ENCODE measurements at regions not wholly inside any gene's neighbourhood (a gene's known extent, or its start where the extent isn't known, plus 50 kb on each side); places are given as distances from the start of the nearest gene placed in this dataset.
"Not testable (repeated sequence)": the region's sequence is repeated elsewhere in the genome, so short reads cannot be mapped to it uniquely, and the experiment has no call there.

GRCh38 chr18:30787410-30787809, 255.1 kb downstream of the DSC3 start:
- CTCF ChIA-PET = no interaction called here
- H3K36me3 Mint-ChIP-seq (ENCODE audit: low read depth) = no peaks in the 10 kb centered on the region
- no peak overlapping the region for H3K27ac Mint-ChIP-seq
- TF ChIP-seq CTCF (IDR thresholded peaks at IDR 0.05) = no peak
- H3K27me3 Mint-ChIP-seq = no peaks in the 10 kb centered on the region
- POLR2A ChIA-PET = no interaction called here
- ATAC-seq (ENCODE audit: low read depth) (no peak), DNase-seq (no peak)
- intact Hi-C loops (cut with micrococcal nuclease) = no loop called here
- H3K9me3 Mint-ChIP-seq = peaks cover 7% of the 10 kb centered on the region
- H3K4me3 Mint-ChIP-seq = no peak overlapping the region
- no peaks in the 10 kb centered on the region for H3K4me1 Mint-ChIP-seq

GRCh38 chr18:30781601-30782000, 260.9 kb downstream of the DSC3 start:
- intact Hi-C loops (cut with micrococcal nuclease) = no loop called here
- ATAC-seq (ENCODE audit: low read depth) (no peak), DNase-seq (no peak)
- CTCF ChIA-PET = no interaction called here
- H3K27ac Mint-ChIP-seq = no peak overlapping the region
- H3K36me3 Mint-ChIP-seq (ENCODE audit: low read depth) = no peaks in the 10 kb centered on the region
- POLR2A ChIA-PET = no interaction called here
- H3K9me3 Mint-ChIP-seq = peaks cover 11% of the 10 kb centered on the region
- no peak for TF ChIP-seq CTCF (IDR thresholded peaks at IDR 0.05)
- H3K4me3 Mint-ChIP-seq = no peak overlapping the region
- no peaks in the 10 kb centered on the region for H3K4me1 Mint-ChIP-seq
- H3K27me3 Mint-ChIP-seq = no peaks in the 10 kb centered on the region

GRCh38 chr18:30775629-30776028, 266.9 kb downstream of the DSC3 start:
- CTCF ChIA-PET = no interaction called here
- H3K4me1 Mint-ChIP-seq = no peaks in the 10 kb centered on the region
- intact Hi-C loops (cut with micrococcal nuclease) = no loop called here
- DNase-seq (no peak), ATAC-seq (ENCODE audit: low read depth) (no peak)
- H3K27me3 Mint-ChIP-seq = no peaks in the 10 kb centered on the region
- POLR2A ChIA-PET = no interaction called here
- H3K9me3 Mint-ChIP-seq = peaks cover 4% of the 10 kb centered on the region
- no peak for TF ChIP-seq CTCF (IDR thresholded peaks at IDR 0.05)
- H3K4me3 Mint-ChIP-seq = no peak overlapping the region
- H3K36me3 Mint-ChIP-seq (ENCODE audit: low read depth) = no peaks in the 10 kb centered on the region
- H3K27ac Mint-ChIP-seq = no peak overlapping the region

- CTCF ChIA-PET; DNase-seq; intact Hi-C loops (cut with micrococcal nuclease); H3K4me1 Mint-ChIP-seq; H3K36me3 Mint-ChIP-seq (ENCODE audit: low read depth); H3K9me3 Mint-ChIP-seq; H3K27ac Mint-ChIP-seq; ATAC-seq (ENCODE audit: low read depth); POLR2A ChIA-PET; H3K27me3 Mint-ChIP-seq; H3K4me3 Mint-ChIP-seq: not testable (repeated sequence)
Observed at GRCh38 chr18:30772170-30772569, 270.4 kb downstream of the DSC3 start.

GRCh38 chr18:30766053-30766452, 276.5 kb downstream of the DSC3 start:
- ATAC-seq (ENCODE audit: low read depth) (no peak), DNase-seq (no peak)
- Mint-ChIP-seq H3K9me3 (peaks cover 5% of the 10 kb centered on the region), H3K4me3 (no peak overlapping the region), H3K27ac (no peak overlapping the region), H3K4me1 (no peaks in the 10 kb centered on the region), H3K36me3 (ENCODE audit: low read depth) (no peaks in the 10 kb centered on the region), H3K27me3 (no peaks in the 10 kb centered on the region)
- intact Hi-C loops (cut with micrococcal nuclease) = no loop called here
- no peak for TF ChIP-seq CTCF (IDR thresholded peaks at IDR 0.05)
- ChIA-PET POLR2A (no interaction called here), CTCF (no interaction called here)

- POLR2A ChIA-PET = no interaction called here
- Mint-ChIP-seq H3K4me1 (no peaks in the 10 kb centered on the region), H3K9me3 (peaks cover 2% of the 10 kb centered on the region), H3K27me3 (no peaks in the 10 kb centered on the region), H3K36me3 (ENCODE audit: low read depth) (no peaks in the 10 kb centered on the region), H3K27ac (no peak overlapping the region), H3K4me3 (no peak overlapping the region)
- intact Hi-C loops (cut with micrococcal nuclease) = no loop called here
- no peak for TF ChIP-seq CTCF (IDR thresholded peaks at IDR 0.05)
- CTCF ChIA-PET = no interaction called here
- DNase-seq = no peak
- ATAC-seq (ENCODE audit: low read depth) = no peak
Observed at GRCh38 chr18:30765247-30765646, 277.3 kb downstream of the DSC3 start.
